Neural progenitor cell (in vitro differentiated cells): ENCODE measurements at regions not wholly inside any gene's neighbourhood (a gene's known extent, or its start where the extent isn't known, plus 50 kb on each side); places are given as distances from the start of the nearest gene placed in this dataset.

ENCODE experiments used
- DNase-seq: peaks from one replicate; pipeline ENCODE4 v3.0.0-alpha.2; 2016; ENCODE audit warnings: low spot score
- H2AFZ ChIP-seq: fragments of 200-600 bp; sonication (generic); replicated peaks from 2 replicates; pipeline ENCODE4 v1.6.1; 2016; ENCODE audit warnings: antibody characterized with exemption
- H3F3A ChIP-seq: fragments of 200-600 bp; sonication (generic); 2 replicates; pipeline ENCODE4 v1.6.1; 2016; ENCODE audit warnings: antibody characterized with exemption, low read depth
- H3K27ac ChIP-seq: fragments of 200-600 bp; sonication (generic); 2 replicates; pipeline ENCODE4 v1.5.1; 2016; ENCODE audit warnings: mild to moderate bottlenecking
- H3K27me3 ChIP-seq: fragments of 200-600 bp; sonication (generic); 2 replicates; pipeline ENCODE4 v1.6.1; 2016; ENCODE audit warnings: mild to moderate bottlenecking, moderate library complexity
- H3K36me3 ChIP-seq: fragments of 200-600 bp; sonication (generic); 2 replicates; pipeline ENCODE4 v1.5.1; 2016
- H3K4me1 ChIP-seq: fragments of 200-600 bp; sonication (generic); 2 replicates; pipeline ENCODE4 v1.6.1; 2016; ENCODE audit warnings: mixed run types
- H3K4me2 ChIP-seq: fragments of 200-600 bp; sonication (generic); 2 replicates; pipeline ENCODE4 v1.6.1; 2016
- H3K4me3 ChIP-seq: fragments of 200-600 bp; sonication (generic); 2 replicates; pipeline ENCODE4 v1.5.1; 2016
- H3K79me2 ChIP-seq: fragments of 200-600 bp; sonication (generic); 2 replicates; pipeline ENCODE4 v1.6.1; 2016; ENCODE audit warnings: low read depth
- H3K9ac ChIP-seq: fragments of 200-600 bp; sonication (generic); 2 replicates; pipeline ENCODE4 v1.6.1; 2016
- H3K9me3 ChIP-seq: fragments of 200-600 bp; sonication (generic); 2 replicates; pipeline ENCODE4 v1.5.1; 2016; ENCODE audit warnings: low read depth
- H4K20me1 ChIP-seq: fragments of 200-600 bp; sonication (generic); 2 replicates; pipeline ENCODE4 v1.6.1; 2016; ENCODE audit warnings: low read depth
- H3K27ac Mint-ChIP-seq: 3 replicates; pipeline ENCODE4 v1.8.0; 2021; ENCODE audit warnings: mixed read lengths
- H3K27me3 Mint-ChIP-seq: 2 replicates; pipeline ENCODE4 v1.8.0; 2022; ENCODE audit warnings: low read depth, mild to moderate bottlenecking, inconsistent platforms, moderate library complexity, mixed read lengths; ENCODE audit not compliant: insufficient read depth
- H3K36me3 Mint-ChIP-seq: 3 replicates; pipeline ENCODE4 v1.8.0; 2021; ENCODE audit warnings: mixed read lengths
- H3K4me1 Mint-ChIP-seq: 3 replicates; pipeline ENCODE4 v1.8.0; 2021; ENCODE audit warnings: mixed read lengths
- H3K4me3 Mint-ChIP-seq: 3 replicates; pipeline ENCODE4 v1.8.0; 2021; ENCODE audit warnings: mild to moderate bottlenecking, moderate library complexity, mixed read lengths
- H3K9me3 Mint-ChIP-seq: 3 replicates; pipeline ENCODE4 v1.8.0; 2020; ENCODE audit warnings: mixed read lengths
- EZH2 ChIP-seq: fragments of 200-600 bp; sonication (generic); IDR thresholded peaks from 2 replicates; pipeline ENCODE4 v1.6.1; 2017; ENCODE audit warnings: antibody characterized with exemption, mild to moderate bottlenecking, moderate library complexity
- EZH2phosphoT487 ChIP-seq: fragments of 200-600 bp; sonication (generic); IDR thresholded peaks from 2 replicates; pipeline ENCODE4 v1.6.1; 2017; ENCODE audit warnings: antibody characterized with exemption
- TF ChIP-seq, protein P1 (sequence below): fragments of 200-600 bp; sonication (generic); IDR thresholded peaks from 2 replicates; pipeline ENCODE4 v1.5.1; 2017; ENCODE audit warnings: antibody characterized with exemption, mild to moderate bottlenecking

DNA sequence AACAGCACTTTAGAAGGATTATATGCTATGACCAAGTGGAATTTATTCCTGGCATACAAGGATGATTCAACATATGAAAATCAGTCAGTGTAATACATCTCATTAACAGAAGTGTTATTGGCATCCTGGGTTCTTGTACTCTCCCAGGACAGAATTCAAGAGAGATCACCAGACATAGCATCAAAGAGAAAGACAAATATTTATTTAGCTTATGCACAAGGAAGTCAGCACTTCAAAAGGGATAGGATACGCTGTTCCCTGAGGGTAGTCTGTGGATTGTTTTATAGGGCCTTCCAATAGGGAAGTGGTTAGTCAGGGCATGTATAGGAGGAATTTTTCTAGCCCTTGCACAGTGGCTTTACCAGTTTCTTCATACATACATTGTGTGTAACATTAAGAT, 1238.0 kb downstream of the PCDH17 start:
- Mint-ChIP-seq H3K4me1 (no peaks in the 10 kb centered on the region), H3K9me3 (peaks cover 7% of the 10 kb centered on the region), H3K27ac (no peak overlapping the region), H3K27me3 (no peaks in the 10 kb centered on the region), H3K36me3 (no peaks in the 10 kb centered on the region), H3K4me3 (no peak overlapping the region)
- no peak overlapping the region for H3K4me3 ChIP-seq
- no peak overlapping the region for H3K4me2 ChIP-seq
- H2AFZ ChIP-seq: no peak overlapping the region
- no peaks in the 10 kb centered on the region for H4K20me1 ChIP-seq
- TF ChIP-seq, protein P1, sequence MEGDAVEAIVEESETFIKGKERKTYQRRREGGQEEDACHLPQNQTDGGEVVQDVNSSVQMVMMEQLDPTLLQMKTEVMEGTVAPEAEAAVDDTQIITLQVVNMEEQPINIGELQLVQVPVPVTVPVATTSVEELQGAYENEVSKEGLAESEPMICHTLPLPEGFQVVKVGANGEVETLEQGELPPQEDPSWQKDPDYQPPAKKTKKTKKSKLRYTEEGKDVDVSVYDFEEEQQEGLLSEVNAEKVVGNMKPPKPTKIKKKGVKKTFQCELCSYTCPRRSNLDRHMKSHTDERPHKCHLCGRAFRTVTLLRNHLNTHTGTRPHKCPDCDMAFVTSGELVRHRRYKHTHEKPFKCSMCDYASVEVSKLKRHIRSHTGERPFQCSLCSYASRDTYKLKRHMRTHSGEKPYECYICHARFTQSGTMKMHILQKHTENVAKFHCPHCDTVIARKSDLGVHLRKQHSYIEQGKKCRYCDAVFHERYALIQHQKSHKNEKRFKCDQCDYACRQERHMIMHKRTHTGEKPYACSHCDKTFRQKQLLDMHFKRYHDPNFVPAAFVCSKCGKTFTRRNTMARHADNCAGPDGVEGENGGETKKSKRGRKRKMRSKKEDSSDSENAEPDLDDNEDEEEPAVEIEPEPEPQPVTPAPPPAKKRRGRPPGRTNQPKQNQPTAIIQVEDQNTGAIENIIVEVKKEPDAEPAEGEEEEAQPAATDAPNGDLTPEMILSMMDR: no peak
- no peak for TF ChIP-seq EZH2
- TF ChIP-seq EZH2phosphoT487: no peak
- H3K4me1 ChIP-seq: no peaks in the 10 kb centered on the region
- no peak for DNase-seq
- no peaks in the 10 kb centered on the region for H3K79me2 ChIP-seq
- H3K9ac ChIP-seq: no peak overlapping the region
- H3K36me3 ChIP-seq: no peaks in the 10 kb centered on the region
- no peaks in the 10 kb centered on the region for H3K27me3 ChIP-seq
- H3K27ac ChIP-seq: no peak overlapping the region
- H3F3A ChIP-seq: no peaks in the 10 kb centered on the region
- H3K9me3 ChIP-seq: no peaks in the 10 kb centered on the region

DNA sequence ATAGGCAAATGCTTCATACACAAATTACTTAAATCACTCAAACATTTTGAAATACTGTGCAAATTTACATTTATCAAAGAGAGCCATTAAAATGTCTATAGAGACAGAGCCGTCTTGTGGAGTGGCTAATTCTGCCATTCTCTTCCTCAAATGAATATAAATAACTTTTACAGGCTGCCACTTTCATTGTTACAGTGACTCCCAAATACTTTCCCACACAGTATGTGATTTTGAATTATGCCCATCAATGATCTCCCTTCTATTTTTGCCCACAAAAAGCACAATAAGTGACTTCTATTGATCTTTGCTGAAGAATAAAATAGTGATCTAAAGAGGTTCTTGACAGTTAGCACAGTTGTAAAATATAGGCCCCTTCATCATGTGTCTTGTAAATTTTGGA, 1244.9 kb downstream of the PCDH17 start:
- DNase-seq: no peak
- Histone ChIP-seq H2AFZ (no peak overlapping the region), H3F3A (no peaks in the 10 kb centered on the region), H3K4me2 (no peak overlapping the region), H4K20me1 (no peaks in the 10 kb centered on the region), H3K79me2 (no peaks in the 10 kb centered on the region), H3K27ac (no peak overlapping the region), H3K27me3 (no peaks in the 10 kb centered on the region), H3K4me3 (no peak overlapping the region), H3K9me3 (no peaks in the 10 kb centered on the region), H3K9ac (no peak overlapping the region), H3K36me3 (no peaks in the 10 kb centered on the region), H3K4me1 (no peaks in the 10 kb centered on the region)
- H3K9me3 Mint-ChIP-seq: peaks cover 4% of the 10 kb centered on the region
- no peaks in the 10 kb centered on the region for H3K27me3 Mint-ChIP-seq
- H3K27ac Mint-ChIP-seq: no peak overlapping the region
- peaks cover 2% of the 10 kb centered on the region for H3K4me1 Mint-ChIP-seq
- H3K4me3 Mint-ChIP-seq: no peak overlapping the region
- TF ChIP-seq, protein P1: no peak
- TF ChIP-seq EZH2: no peak
- TF ChIP-seq EZH2phosphoT487: no peak
- H3K36me3 Mint-ChIP-seq: no peaks in the 10 kb centered on the region

DNA sequence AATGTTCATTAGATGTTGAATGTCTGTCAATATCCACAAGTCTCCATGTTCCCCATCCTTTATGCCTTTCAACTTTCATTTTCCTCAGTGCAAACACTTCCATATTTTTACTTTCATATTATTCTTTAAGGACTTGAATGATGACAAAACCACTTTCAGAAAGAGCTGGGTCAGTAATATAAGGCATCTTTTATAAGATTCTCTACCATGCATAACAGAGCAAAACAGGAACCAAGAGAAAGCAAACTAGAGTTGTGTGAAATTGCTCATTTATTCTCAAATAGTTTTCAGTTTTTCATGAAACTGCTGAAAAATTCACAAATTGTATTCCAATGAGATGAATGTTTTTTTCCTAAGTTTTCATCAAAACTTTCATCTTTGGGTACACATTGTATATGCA, 1247.6 kb downstream of the PCDH17 start:
- Histone ChIP-seq H2AFZ (no peak overlapping the region), H3K27ac (no peak overlapping the region), H3K9me3 (no peaks in the 10 kb centered on the region), H3K27me3 (no peaks in the 10 kb centered on the region), H3K4me2 (no peak overlapping the region), H3F3A (peaks cover 4% of the 10 kb centered on the region), H4K20me1 (no peaks in the 10 kb centered on the region), H3K79me2 (no peaks in the 10 kb centered on the region), H3K36me3 (no peaks in the 10 kb centered on the region), H3K4me3 (no peak overlapping the region), H3K4me1 (peaks cover 5% of the 10 kb centered on the region), H3K9ac (no peak overlapping the region)
- peaks cover 4% of the 10 kb centered on the region for H3K4me1 Mint-ChIP-seq
- TF ChIP-seq EZH2phosphoT487 (no peak), EZH2 (no peak)
- TF ChIP-seq, protein P1: no peak
- no peak overlapping the region for H3K4me3 Mint-ChIP-seq
- H3K27me3 Mint-ChIP-seq: no peaks in the 10 kb centered on the region
- no peak overlapping the region for H3K27ac Mint-ChIP-seq
- H3K9me3 Mint-ChIP-seq: no peaks in the 10 kb centered on the region
- no peak for DNase-seq
- H3K36me3 Mint-ChIP-seq: no peaks in the 10 kb centered on the region

DNA sequence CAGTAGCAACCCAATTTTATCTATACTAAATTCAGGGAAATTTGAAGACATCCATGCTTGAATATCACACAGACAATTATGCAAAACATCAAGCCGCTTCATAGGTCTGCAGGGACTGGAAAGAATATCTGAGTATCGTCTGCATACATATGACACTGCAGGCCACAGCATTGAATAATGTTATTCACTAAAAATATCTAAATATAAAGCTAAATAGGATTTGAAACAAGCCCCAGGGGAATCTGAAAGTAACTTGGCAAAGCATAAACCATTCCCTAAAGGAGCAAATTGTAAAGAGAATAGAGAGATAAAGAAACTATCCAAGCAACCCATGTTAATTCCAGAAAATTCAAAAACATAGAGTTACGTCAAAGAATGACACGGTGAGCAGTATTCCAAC, 1251.0 kb downstream of the PCDH17 start:
- Histone ChIP-seq H4K20me1 (no peaks in the 10 kb centered on the region), H3F3A (peaks cover 17% of the 10 kb centered on the region), H3K27ac (no peak overlapping the region), H3K4me1 (peaks cover 19% of the 10 kb centered on the region), H3K9me3 (no peaks in the 10 kb centered on the region), H3K4me2 (no peak overlapping the region), H3K27me3 (no peaks in the 10 kb centered on the region), H3K4me3 (no peak overlapping the region), H3K36me3 (no peaks in the 10 kb centered on the region), H3K79me2 (no peaks in the 10 kb centered on the region), H2AFZ (no peak overlapping the region), H3K9ac (no peak overlapping the region)
- Mint-ChIP-seq H3K36me3 (no peaks in the 10 kb centered on the region), H3K4me1 (peaks cover 13% of the 10 kb centered on the region), H3K9me3 (no peaks in the 10 kb centered on the region), H3K4me3 (no peak overlapping the region), H3K27ac (no peak overlapping the region), H3K27me3 (no peaks in the 10 kb centered on the region)
- no peak for DNase-seq
- no peak for TF ChIP-seq EZH2phosphoT487
- TF ChIP-seq, protein P1: no peak
- TF ChIP-seq EZH2: no peak
